GM13976 (cell line): ENCODE measurements at regions not wholly inside any gene's neighbourhood (a gene's known extent, or its start where the extent isn't known, plus 50 kb on each side); places are given as distances from the start of the nearest gene placed in this dataset.

Experiments
- DNase-seq: peaks from one replicate; pipeline ENCODE4 v3.0.0; 2012; ENCODE audit warnings: low spot score
- in situ Hi-C: fragments of 300-500 bp; cut with MboI; formaldehyde crosslinking; loops from one replicate; pipeline ENCODE4 v1.12.0; 2022; ENCODE audit warnings: low sequenced_read_pairs, mixed read lengths, inconsistent platforms; ENCODE audit not compliant: unreplicated experiment
- TF ChIP-seq, protein P1 (sequence below): IDR thresholded peaks from 2 replicates; pipeline ENCODE4 v1.5.1; 2012; ENCODE audit warnings: borderline replicate concordance, mild to moderate bottlenecking; ENCODE audit not compliant: insufficient read depth; ENCODE audit errors: extremely low read depth, missing control alignments, control extremely low read depth

DNA sequence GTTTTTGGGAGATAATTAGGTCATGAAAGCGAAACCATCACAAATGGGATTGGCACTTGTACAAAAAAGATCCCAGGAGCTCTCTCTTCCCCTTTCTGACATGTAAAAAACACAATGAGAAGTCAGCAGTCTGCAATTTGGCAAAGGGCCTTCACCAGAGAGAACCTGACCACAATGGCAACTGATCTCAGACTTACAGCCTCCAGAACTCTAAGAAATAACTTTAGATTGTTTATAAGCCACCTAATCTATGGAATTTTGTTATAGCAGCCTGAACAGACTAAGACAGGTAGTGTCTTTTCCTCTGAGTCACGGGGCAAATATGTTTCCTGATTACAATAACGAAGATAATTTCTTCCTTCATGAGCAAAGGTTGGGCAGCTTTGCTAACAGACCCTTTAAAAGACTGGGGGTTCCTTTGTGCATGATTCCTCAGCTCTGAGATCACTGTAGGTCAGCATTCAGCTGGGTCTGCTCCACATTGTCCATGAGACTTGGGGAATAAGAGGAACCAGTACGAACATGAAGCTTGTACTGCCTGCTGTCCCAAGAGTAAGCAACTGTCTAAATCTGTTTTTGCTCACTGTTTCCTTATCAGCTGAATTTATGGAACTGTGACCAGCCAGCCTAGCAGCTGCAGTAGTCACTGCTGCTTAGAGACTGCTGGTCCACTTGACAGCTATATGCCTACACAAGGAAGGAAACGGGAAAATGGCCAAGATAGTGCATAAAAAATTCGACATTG lies 191.6 kb downstream of the ANAPC10 start:
- in situ Hi-C loops = no loop called here
- TF ChIP-seq, protein P1, sequence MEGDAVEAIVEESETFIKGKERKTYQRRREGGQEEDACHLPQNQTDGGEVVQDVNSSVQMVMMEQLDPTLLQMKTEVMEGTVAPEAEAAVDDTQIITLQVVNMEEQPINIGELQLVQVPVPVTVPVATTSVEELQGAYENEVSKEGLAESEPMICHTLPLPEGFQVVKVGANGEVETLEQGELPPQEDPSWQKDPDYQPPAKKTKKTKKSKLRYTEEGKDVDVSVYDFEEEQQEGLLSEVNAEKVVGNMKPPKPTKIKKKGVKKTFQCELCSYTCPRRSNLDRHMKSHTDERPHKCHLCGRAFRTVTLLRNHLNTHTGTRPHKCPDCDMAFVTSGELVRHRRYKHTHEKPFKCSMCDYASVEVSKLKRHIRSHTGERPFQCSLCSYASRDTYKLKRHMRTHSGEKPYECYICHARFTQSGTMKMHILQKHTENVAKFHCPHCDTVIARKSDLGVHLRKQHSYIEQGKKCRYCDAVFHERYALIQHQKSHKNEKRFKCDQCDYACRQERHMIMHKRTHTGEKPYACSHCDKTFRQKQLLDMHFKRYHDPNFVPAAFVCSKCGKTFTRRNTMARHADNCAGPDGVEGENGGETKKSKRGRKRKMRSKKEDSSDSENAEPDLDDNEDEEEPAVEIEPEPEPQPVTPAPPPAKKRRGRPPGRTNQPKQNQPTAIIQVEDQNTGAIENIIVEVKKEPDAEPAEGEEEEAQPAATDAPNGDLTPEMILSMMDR = no peak
- DNase-seq = no peak

DNA sequence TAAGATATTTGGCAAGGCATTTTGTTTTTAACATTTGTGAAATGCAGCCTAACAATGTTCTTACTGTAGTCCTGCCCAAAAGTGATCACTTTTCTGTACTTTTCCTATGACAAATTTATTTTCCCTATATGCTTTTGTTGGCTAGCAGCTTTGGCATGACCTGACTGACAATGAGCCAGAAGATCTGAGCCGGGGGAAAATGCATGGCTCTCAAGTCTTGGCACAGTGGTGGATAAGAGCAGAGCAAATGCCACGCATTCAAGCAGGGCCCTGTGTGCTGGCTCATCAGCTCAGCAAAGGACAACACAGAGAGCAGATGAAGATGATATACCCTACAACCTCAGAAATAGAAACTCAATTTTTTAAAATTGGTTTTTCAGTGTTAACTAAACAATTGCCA lies 187.3 kb downstream of the ANAPC10 start:
- DNase-seq = no peak
- in situ Hi-C loops = no loop called here
- TF ChIP-seq, protein P1 = no peak
